HepG2 (cell line): ENCODE measurements at regions not wholly inside any gene's neighbourhood (a gene's known extent, or its start where the extent isn't known, plus 50 kb on each side); places are given as distances from the start of the nearest gene placed in this dataset.

Experiments used
- ATAC-seq: fragments of 200-7000 bp; cut with Tn5 transposase; 3 replicates; pipeline ENCODE4 v1.9.1; 2020; ENCODE audit warnings: mild to moderate bottlenecking, moderate library complexity
- BruUV-seq: library from RNA; stranded (reverse); fragments of 400-500 nt; replicated peaks from 2 replicates; lab custom pipeline; 2021; lab: Mats Ljungman, UMichigan
- CTCF ChIA-PET: fragments of 300-600 bp; formaldehyde crosslinking; extraction: SDS; loops from one replicate; lab custom pipeline; 2021; ENCODE audit warnings: low total read pairs, inconsistent platforms, low intra/inter-chr PET ratio; lab: Yijun Ruan, JAX
- POLR2A ChIA-PET: fragments of 350-600 bp; sonication (Branson Sonifier 250); formaldehyde crosslinking; loops from one replicate; lab custom pipeline; 2020; ENCODE audit warnings: antibody characterized with exemption, inconsistent platforms; lab: Yijun Ruan, JAX
- DNase-seq: peaks from one replicate; pipeline ENCODE4 v3.0.0-alpha.2; 2015; ENCODE audit warnings: low spot score
- FAIRE-seq: peaks from 3 replicates; lab custom pipeline; 2011; peaks lifted over from hg19 to GRCh38; lab: Jason Lieb, UNC
- H2AFZ ChIP-seq: one replicate; pipeline ENCODE4 v1.6.1; 2011; ENCODE audit warnings: low read length, inconsistent platforms
- H3K27ac ChIP-seq: fragments of 300-600 bp; 3 replicates; pipeline ENCODE4 v1.8.0; 2011; ENCODE audit warnings: mixed run types, mild to moderate bottlenecking, mixed read lengths, low read length, inconsistent platforms; ENCODE audit not compliant: insufficient read depth; ENCODE audit errors: extremely low read length
- H3K27me3 ChIP-seq, 2 experiments: fragments of 200-600 bp in 1 of 2; 2 replicates in 1 of 2; 3 replicates in 1 of 2; pipeline versions ENCODE4 v1.6.0 to v1.8.0; 2011; ENCODE audit warnings: low read length in 2 of 2, mild to moderate bottlenecking in 2 of 2, moderate library complexity in 2 of 2, inconsistent platforms in 1 of 2; ENCODE audit not compliant: insufficient read depth in 2 of 2, control insufficient read depth in 1 of 2
- H3K36me3 ChIP-seq, 2 experiments: fragments of 200-600 bp in 1 of 2; replicated peaks in 1 of 2; 2 replicates in 1 of 2; 3 replicates in 1 of 2; pipeline versions ENCODE4 v1.5.1 to v1.8.0; 2011; ENCODE audit warnings: low read length in 2 of 2, inconsistent platforms in 1 of 2; ENCODE audit not compliant: insufficient read depth in 2 of 2, control insufficient read depth in 1 of 2
- H3K4me1 ChIP-seq: 2 replicates; pipeline ENCODE4 v1.5.1; 2012; ENCODE audit warnings: low read length, inconsistent platforms; ENCODE audit not compliant: insufficient read depth
- H3K4me2 ChIP-seq: 2 replicates; pipeline ENCODE4 v1.6.0; 2011; ENCODE audit warnings: low read depth, low read length, inconsistent platforms
- H3K4me3 ChIP-seq, 3 experiments: fragments of 200-600 bp in 1 of 3; sonication (generic), shearing (Covaris generic) in 1 of 3; replicated peaks in 1 of 3; 2 replicates each; pipeline ENCODE4 v1.5.1; 2011 to 2016; ENCODE audit warnings: low read length in 3 of 3, inconsistent platforms in 2 of 3, low read depth in 2 of 3, mild to moderate bottlenecking in 2 of 3, control low read depth in 1 of 3, mixed read lengths in 1 of 3; ENCODE audit not compliant: insufficient read depth in 1 of 3
- H3K79me2 ChIP-seq: one replicate; pipeline ENCODE4 v1.6.1; 2011; ENCODE audit warnings: low read length, inconsistent platforms; ENCODE audit not compliant: insufficient read depth
- H3K9ac ChIP-seq: 2 replicates; pipeline ENCODE4 v1.6.0; 2011; ENCODE audit warnings: mild to moderate bottlenecking, low read depth, low read length, inconsistent platforms; ENCODE audit not compliant: insufficient read depth
- H3K9me3 ChIP-seq: 2 replicates; pipeline ENCODE4 v1.5.1; 2012; ENCODE audit warnings: mild to moderate bottlenecking, low read length
- H4K20me1 ChIP-seq: 2 replicates; pipeline ENCODE4 v1.6.0; 2011; ENCODE audit warnings: inconsistent platforms, mild to moderate bottlenecking, low read length, moderate library complexity; ENCODE audit not compliant: insufficient read depth
- ARID4A ChIP-seq: sonication (generic); formaldehyde crosslinking; IDR thresholded peaks from 2 replicates; pipeline ENCODE4 v1.5.0; 2020; ENCODE audit warnings: mild to moderate bottlenecking, missing genetic modification reagents, borderline replicate concordance
- EZH2 ChIP-seq: conservative IDR thresholded peaks from 2 replicates; pipeline ENCODE4 v1.6.1; 2012; ENCODE audit warnings: mild to moderate bottlenecking, low read depth, low read length, moderate library complexity
- FOXM1 ChIP-seq: sonication (generic); formaldehyde crosslinking; IDR thresholded peaks from 2 replicates; pipeline ENCODE4 v1.5.0; 2020; ENCODE audit warnings: missing genetic modification reagents
- FOXP1 ChIP-seq, 2 experiments: fragments of 450-650 bp in 1 of 2; IDR thresholded peaks; 2 replicates each; pipeline ENCODE4 v1.6.1; 2017 to 2018; ENCODE audit warnings: antibody characterized with exemption in 1 of 2
- KAT8 ChIP-seq: IDR thresholded peaks from 2 replicates; pipeline ENCODE4 v1.6.1; 2016; ENCODE audit warnings: missing genetic modification reagents, missing compliant biosample characterization
- MED8 ChIP-seq: sonication (generic); formaldehyde crosslinking; IDR thresholded peaks from 2 replicates; pipeline ENCODE4 v1.8.1; 2023; ENCODE audit warnings: mild to moderate bottlenecking, missing genetic modification reagents; ENCODE audit not compliant: insufficient replicate concordance
- MTF1 ChIP-seq: sonication (generic); formaldehyde crosslinking; IDR thresholded peaks from 2 replicates; pipeline ENCODE4 v1.5.0; 2020; ENCODE audit warnings: missing genetic modification reagents
- PCBP2 ChIP-seq: fragments of 200-400 bp; formaldehyde crosslinking; optimal IDR thresholded peaks from 2 replicates; pipeline ENCODE3; 2018; ENCODE audit warnings: low read length, low read depth; ENCODE audit not compliant: poor library complexity, severe bottlenecking
- SRSF4 ChIP-seq: fragments of 200-400 bp; formaldehyde crosslinking; IDR thresholded peaks from one replicate; pipeline ENCODE4 v1.6.1; 2018; ENCODE audit warnings: mild to moderate bottlenecking, low read depth, low read length, moderate library complexity; ENCODE audit not compliant: poor library complexity, severe bottlenecking
- ZFAT ChIP-seq: sonication (generic); formaldehyde crosslinking; conservative IDR thresholded peaks from 2 replicates; pipeline ENCODE4 v1.8.1; 2023; ENCODE audit warnings: missing genetic modification reagents, inconsistent platforms
- ZNF335 ChIP-seq: sonication (generic); formaldehyde crosslinking; IDR thresholded peaks from 2 replicates; pipeline ENCODE4 v1.4.0; 2020; ENCODE audit warnings: missing genetic modification reagents
- ZNF557 ChIP-seq: sonication (generic); formaldehyde crosslinking; IDR thresholded peaks from 2 replicates; pipeline ENCODE4 v1.4.0; 2020; ENCODE audit warnings: missing genetic modification reagents
- ZNF615 ChIP-seq: sonication (generic); formaldehyde crosslinking; IDR thresholded peaks from 2 replicates; pipeline ENCODE4 v1.5.0; 2020; ENCODE audit warnings: mild to moderate bottlenecking, missing genetic modification reagents, borderline replicate concordance
- ZNF672 ChIP-seq: sonication (generic); formaldehyde crosslinking; IDR thresholded peaks from 2 replicates; pipeline ENCODE4 v1.8.1; 2022; ENCODE audit warnings: missing genetic modification reagents
- WGBS: methylation state at CpG from one replicate; pipeline ENCODE4 v1.1.6; 2017; ENCODE audit warnings: low lambda C conversion rate; 5-methylcytosine and 5-hydroxymethylcytosine counted together
- in situ Hi-C: cut with HindIII; loops from 2 replicates; pipeline ENCODE4 v1.10.0; 2017; ENCODE audit warnings: low pct_unique_long_range_greater_than_20kb; ENCODE audit not compliant: extremely low pct_ligation_motif_present
- intact Hi-C: fragments of 100-400 bp; cut with micrococcal nuclease; formaldehyde crosslinking; loops from one replicate; pipeline ENCODE4 v1.10.0; 2022; ENCODE audit not compliant: unreplicated experiment

GRCh38 chr5:131019111-131019510 is 145.9 kb downstream of the HINT1 start:
- no peak overlapping the region for H3K9ac ChIP-seq
- H4K20me1 ChIP-seq: no peaks in the 10 kb centered on the region
- TF ChIP-seq ZFAT (CRISPR knock-in tag): no peak
- no peak for TF ChIP-seq ZNF672 (CRISPR knock-in tag)
- no peak for TF ChIP-seq FOXM1 (CRISPR knock-in tag)
- TF ChIP-seq EZH2: no peak
- TF ChIP-seq PCBP2: no peak
- TF ChIP-seq MED8: no peak
- no peak for TF ChIP-seq MTF1 (CRISPR knock-in tag)
- no peak for TF ChIP-seq ZNF557 (CRISPR knock-in tag)
- TF ChIP-seq FOXP1 (IDR thresholded peaks at IDR 0.05): no peak
- no peak for TF ChIP-seq FOXP1 (CRISPR knock-in tag; IDR thresholded peaks at IDR 0.05)
- TF ChIP-seq ZNF615 (CRISPR knock-in tag): no peak
- TF ChIP-seq ZNF335: no peak
- no peak for TF ChIP-seq ARID4A
- TF ChIP-seq SRSF4: no peak
- no peak for TF ChIP-seq KAT8 (CRISPR knock-in tag)
- TF ChIP-seq, all 625 proteins: peak for 0
- H3K9me3 ChIP-seq: no peaks in the 10 kb centered on the region
- ATAC-seq (no peak), FAIRE-seq (no peak), DNase-seq (no peak)
- no peaks in the 10 kb centered on the region for H3K79me2 ChIP-seq
- no peaks in the 10 kb centered on the region for H3K4me1 ChIP-seq
- WGBS: 31% methylated on average over 1 of the region's 1 CpG
- H3K4me2 ChIP-seq: no peak overlapping the region
- no peak overlapping the region for H3K27ac ChIP-seq
- H3K36me3 ChIP-seq: no peaks in the 10 kb centered on the region
- POLR2A ChIA-PET: no interaction called here
- no peak overlapping the region for H2AFZ ChIP-seq
- in situ Hi-C loops: no loop called here
- H3K4me3 ChIP-seq: no peak overlapping the region
- intact Hi-C loops: no loop called here
- BruUV-seq: no TSS peak
- no peaks in the 10 kb centered on the region for H3K27me3 ChIP-seq
- CTCF ChIA-PET: no interaction called here
